22Rv1 (cell line): ENCODE measurements at regions not wholly inside any gene's neighbourhood (a gene's known extent, or its start where the extent isn't known, plus 50 kb on each side); places are given as distances from the start of the nearest gene placed in this dataset.

Experiments used
- H3K27ac ChIP-seq: fragments of 450-650 bp; 2 replicates; pipeline ENCODE4 v1.5.1; 2017
- CTCF ChIP-seq: fragments of 450-650 bp; IDR thresholded peaks from 2 replicates; pipeline ENCODE4 v1.5.1; 2017; ENCODE audit warnings: mild to moderate bottlenecking
- ZFX ChIP-seq: fragments of 450-650 bp; IDR thresholded peaks from 2 replicates; pipeline ENCODE4 v1.6.1; 2017; ENCODE audit warnings: antibody characterized with exemption, borderline replicate concordance

- H3K27ac ChIP-seq = no peak overlapping the region
- TF ChIP-seq ZFX = no peak
- TF ChIP-seq CTCF = no peak
These were observed 961.5 kb upstream of the ZEB2 start for GRCh38 chr2:145481334-145481922.

- no peak overlapping the region for H3K27ac ChIP-seq
- TF ChIP-seq CTCF (no peak), ZFX (no peak)
These were observed 944.9 kb upstream of the ZEB2 start for GRCh38 chr2:145464866-145465265.

- H3K27ac ChIP-seq = no peak overlapping the region
- TF ChIP-seq CTCF = no peak
- no peak for TF ChIP-seq ZFX
These were observed 940.2 kb upstream of the ZEB2 start for GRCh38 chr2:145460112-145460511.

GRCh38 chr2:145431181-145431951 is 911.4 kb upstream of the ZEB2 start:
- no peak for TF ChIP-seq ZFX
- peak; percentile 32; the same call in 1 of the 2 replicates for TF ChIP-seq CTCF
- no peak overlapping the region for H3K27ac ChIP-seq

- TF ChIP-seq CTCF = no peak
- no peak overlapping the region for H3K27ac ChIP-seq
These were observed 903.9 kb upstream of the ZEB2 start for GRCh38 chr2:145423809-145424208.

- H3K27ac ChIP-seq = no peak overlapping the region
- TF ChIP-seq CTCF (no peak), ZFX (no peak)
These were observed 902.7 kb upstream of the ZEB2 start for GRCh38 chr2:145422576-145422975.

GRCh38 chr2:145421841-145422240 is 901.9 kb upstream of the ZEB2 start:
- no peak for TF ChIP-seq ZFX
- TF ChIP-seq CTCF = no peak
- H3K27ac ChIP-seq = no peak overlapping the region
